Hepatocyte (in vitro differentiated cells): ENCODE measurements at regions not wholly inside any gene's neighbourhood (a gene's known extent, or its start where the extent isn't known, plus 50 kb on each side); places are given as distances from the start of the nearest gene placed in this dataset.

ENCODE experiments used
- DNase-seq: peaks from one replicate; pipeline ENCODE4 v3.0.0-alpha.2; 2016; ENCODE audit warnings: low spot score
- H2AFZ ChIP-seq: fragments of 200-600 bp; sonication (generic); 2 replicates; pipeline ENCODE4 v1.6.0; 2016; ENCODE audit warnings: antibody characterized with exemption, mild to moderate bottlenecking
- H3K27ac ChIP-seq: fragments of 200-600 bp; sonication (generic); 2 replicates; pipeline ENCODE4 v1.5.1; 2016; ENCODE audit warnings: mild to moderate bottlenecking
- H3K27me3 ChIP-seq: fragments of 200-600 bp; sonication (generic); 2 replicates; pipeline ENCODE4 v1.6.1; 2016
- H3K36me3 ChIP-seq: fragments of 200-600 bp; sonication (generic); replicated peaks from 2 replicates; pipeline ENCODE4 v1.5.1; 2016; ENCODE audit warnings: low read depth; ENCODE audit not compliant: insufficient read depth
- H3K4me1 ChIP-seq: fragments of 200-600 bp; sonication (generic); 2 replicates; pipeline ENCODE4 v1.5.1; 2016; ENCODE audit warnings: mild to moderate bottlenecking, moderate library complexity; ENCODE audit not compliant: insufficient read depth
- H3K4me2 ChIP-seq: fragments of 200-600 bp; sonication (generic); 2 replicates; pipeline ENCODE4 v1.6.0; 2016
- H3K4me3 ChIP-seq: fragments of 200-600 bp; sonication (generic); 2 replicates; pipeline ENCODE4 v1.5.1; 2016; ENCODE audit warnings: mild to moderate bottlenecking
- H3K79me2 ChIP-seq: fragments of 200-600 bp; sonication (generic); 2 replicates; pipeline ENCODE4 v1.6.0; 2017; ENCODE audit warnings: mild to moderate bottlenecking
- H3K9me2 ChIP-seq: fragments of 200-600 bp; sonication (generic); replicated peaks from 2 replicates; pipeline ENCODE4 v1.6.0; 2017; ENCODE audit warnings: mild to moderate bottlenecking; ENCODE audit not compliant: insufficient read depth
- H3K9me3 ChIP-seq: fragments of 200-600 bp; sonication (generic); 2 replicates; pipeline ENCODE4 v1.5.1; 2016; ENCODE audit warnings: low read depth, mild to moderate bottlenecking
- H4K20me1 ChIP-seq: fragments of 200-600 bp; sonication (generic); 2 replicates; pipeline ENCODE4 v1.6.0; 2016; ENCODE audit warnings: mild to moderate bottlenecking; ENCODE audit not compliant: insufficient read depth, poor library complexity, severe bottlenecking
- EZH2 ChIP-seq: fragments of 200-600 bp; sonication (generic); IDR thresholded peaks from 2 replicates; pipeline ENCODE4 v1.6.1; 2016; ENCODE audit warnings: antibody characterized with exemption, mild to moderate bottlenecking, borderline replicate concordance
- EZH2phosphoT487 ChIP-seq: fragments of 200-600 bp; sonication (generic); IDR thresholded peaks from one replicate; pipeline ENCODE4 v1.6.1; 2018; ENCODE audit warnings: antibody characterized with exemption, mild to moderate bottlenecking, low read depth, moderate library complexity; ENCODE audit not compliant: unreplicated experiment, severe bottlenecking
- WGBS: methylation state at CpG from one replicate; pipeline ENCODE4 v1.1.6; 2016; ENCODE audit warnings: low lambda C conversion rate; ENCODE audit errors: missing lambda C conversion rate; 5-methylcytosine and 5-hydroxymethylcytosine counted together
- TF ChIP-seq, protein P1 (sequence below): fragments of 200-600 bp; sonication (generic); IDR thresholded peaks from 2 replicates; pipeline ENCODE4 v1.5.1; 2016; ENCODE audit warnings: antibody characterized with exemption, mild to moderate bottlenecking; ENCODE audit not compliant: poor library complexity

DNA sequence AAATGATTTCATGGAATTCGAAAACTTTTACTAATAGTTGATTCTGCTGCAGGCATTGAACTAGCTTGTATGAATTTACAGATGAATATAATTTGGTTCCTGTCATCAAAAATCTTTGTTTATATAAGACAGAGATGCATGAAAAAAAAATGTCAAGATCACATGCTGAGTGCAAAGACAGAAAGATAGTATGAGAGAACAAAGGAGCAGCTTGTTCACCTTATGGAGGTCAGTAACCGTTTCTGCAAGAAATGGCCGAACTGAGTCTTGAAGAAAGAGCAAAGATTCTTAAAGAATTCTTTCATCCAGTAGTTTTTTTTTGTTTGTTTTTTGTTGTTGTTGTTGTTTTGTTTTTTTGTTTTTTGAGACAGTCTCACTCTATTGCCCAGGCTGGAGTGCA, 450.6 kb downstream of the TUSC7 start:
- TF ChIP-seq EZH2phosphoT487, result no peak
- no peak for TF ChIP-seq EZH2
- TF ChIP-seq, protein P1, sequence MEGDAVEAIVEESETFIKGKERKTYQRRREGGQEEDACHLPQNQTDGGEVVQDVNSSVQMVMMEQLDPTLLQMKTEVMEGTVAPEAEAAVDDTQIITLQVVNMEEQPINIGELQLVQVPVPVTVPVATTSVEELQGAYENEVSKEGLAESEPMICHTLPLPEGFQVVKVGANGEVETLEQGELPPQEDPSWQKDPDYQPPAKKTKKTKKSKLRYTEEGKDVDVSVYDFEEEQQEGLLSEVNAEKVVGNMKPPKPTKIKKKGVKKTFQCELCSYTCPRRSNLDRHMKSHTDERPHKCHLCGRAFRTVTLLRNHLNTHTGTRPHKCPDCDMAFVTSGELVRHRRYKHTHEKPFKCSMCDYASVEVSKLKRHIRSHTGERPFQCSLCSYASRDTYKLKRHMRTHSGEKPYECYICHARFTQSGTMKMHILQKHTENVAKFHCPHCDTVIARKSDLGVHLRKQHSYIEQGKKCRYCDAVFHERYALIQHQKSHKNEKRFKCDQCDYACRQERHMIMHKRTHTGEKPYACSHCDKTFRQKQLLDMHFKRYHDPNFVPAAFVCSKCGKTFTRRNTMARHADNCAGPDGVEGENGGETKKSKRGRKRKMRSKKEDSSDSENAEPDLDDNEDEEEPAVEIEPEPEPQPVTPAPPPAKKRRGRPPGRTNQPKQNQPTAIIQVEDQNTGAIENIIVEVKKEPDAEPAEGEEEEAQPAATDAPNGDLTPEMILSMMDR, result no peak
- Histone ChIP-seq H3K9me2 (no peaks in the 10 kb centered on the region), H2AFZ (no peak overlapping the region), H3K9me3 (no peaks in the 10 kb centered on the region), H3K79me2 (no peaks in the 10 kb centered on the region), H3K4me3 (no peak overlapping the region), H4K20me1 (no peaks in the 10 kb centered on the region), H3K27ac (no peak overlapping the region), H3K4me2 (no peak overlapping the region), H3K4me1 (no peaks in the 10 kb centered on the region), H3K27me3 (no peaks in the 10 kb centered on the region), H3K36me3 (no peaks in the 10 kb centered on the region)
- WGBS, result 81% methylated on average over 3 of the region's 3 CpGs
- DNase-seq, result no peak

DNA sequence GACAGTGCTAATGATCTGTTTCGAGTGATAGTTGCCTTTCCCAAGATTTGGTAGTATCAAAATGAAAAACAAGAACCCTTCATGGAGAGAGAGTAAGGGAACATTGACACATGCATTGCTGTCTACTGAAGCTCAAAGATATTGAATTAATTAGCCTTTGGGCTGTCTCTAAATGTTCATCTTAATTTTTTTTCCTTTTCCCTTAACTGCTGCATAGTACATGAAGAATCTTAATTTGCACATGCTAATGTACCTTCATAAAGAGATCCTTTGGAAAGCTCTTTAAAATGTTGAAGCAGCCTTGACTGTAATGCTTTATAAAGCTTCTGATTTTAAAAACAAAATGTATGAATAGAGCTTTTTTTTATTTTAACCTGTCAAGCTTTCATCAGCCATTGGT, 452.2 kb downstream of the TUSC7 start:
- Histone ChIP-seq H3K27ac (no peak overlapping the region), H3K4me2 (no peak overlapping the region), H3K9me3 (no peaks in the 10 kb centered on the region), H3K4me3 (no peak overlapping the region), H2AFZ (no peak overlapping the region), H3K79me2 (no peaks in the 10 kb centered on the region), H3K27me3 (no peaks in the 10 kb centered on the region), H4K20me1 (no peaks in the 10 kb centered on the region), H3K9me2 (no peaks in the 10 kb centered on the region), H3K4me1 (no peaks in the 10 kb centered on the region), H3K36me3 (no peaks in the 10 kb centered on the region)
- TF ChIP-seq, protein P1, result no peak
- TF ChIP-seq EZH2phosphoT487, result no peak
- no peak for TF ChIP-seq EZH2
- 100% methylated on average over 1 of the region's 1 CpG for WGBS
- DNase-seq, result no peak

DNA sequence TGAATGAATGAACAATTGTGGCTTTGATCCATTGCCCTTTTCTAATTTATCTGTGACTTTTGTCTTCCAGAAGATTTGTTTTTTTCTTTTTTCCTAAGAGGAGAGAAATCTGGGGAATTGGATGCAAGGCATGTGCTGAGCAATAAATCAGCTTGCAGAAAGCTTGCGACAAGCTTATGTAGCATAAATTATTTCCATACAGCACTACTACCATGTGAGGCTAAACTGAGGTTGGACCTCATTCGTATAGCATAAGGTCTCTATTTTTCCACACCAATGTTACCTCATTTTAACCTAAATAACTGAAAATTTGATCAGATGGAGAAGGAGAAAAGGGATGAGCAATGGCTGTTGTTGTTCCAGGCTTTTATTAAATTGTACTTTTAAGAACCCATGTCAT, 455.6 kb downstream of the TUSC7 start:
- TF ChIP-seq EZH2 (no peak), EZH2phosphoT487 (no peak)
- TF ChIP-seq, protein P1, result no peak
- no peaks in the 10 kb centered on the region for H3K4me1 ChIP-seq
- H3K9me2 ChIP-seq, result no peaks in the 10 kb centered on the region
- H3K4me2 ChIP-seq, result no peak overlapping the region
- no peaks in the 10 kb centered on the region for H3K79me2 ChIP-seq
- no peak overlapping the region for H3K27ac ChIP-seq
- no peak for DNase-seq
- no peaks in the 10 kb centered on the region for H3K36me3 ChIP-seq
- no peaks in the 10 kb centered on the region for H4K20me1 ChIP-seq
- 95% methylated on average over 2 of the region's 2 CpGs for WGBS
- no peak overlapping the region for H3K4me3 ChIP-seq
- H2AFZ ChIP-seq, result no peak overlapping the region
- H3K27me3 ChIP-seq, result no peaks in the 10 kb centered on the region
- H3K9me3 ChIP-seq, result no peaks in the 10 kb centered on the region

DNA sequence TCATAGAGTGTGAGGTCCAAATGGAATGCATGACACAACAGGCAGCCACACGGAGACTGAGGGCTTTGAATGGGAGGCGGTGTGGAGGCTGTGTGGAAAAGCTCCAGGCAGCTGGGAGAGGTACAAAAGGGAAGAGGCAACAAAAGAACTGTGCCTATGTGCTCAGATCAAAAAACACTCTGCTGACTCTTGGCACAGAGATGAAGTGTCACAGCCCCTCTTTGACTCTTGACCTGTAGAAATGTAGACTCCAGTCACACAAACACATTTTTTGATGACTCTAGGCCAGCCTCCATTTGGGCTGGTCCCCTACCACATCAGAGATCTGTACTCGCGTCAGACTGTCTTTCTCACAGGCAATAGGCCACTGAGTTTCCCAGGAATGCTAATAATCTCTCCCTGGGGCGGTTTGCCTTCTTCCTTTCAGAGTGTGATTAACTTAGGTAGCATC, 456.0 kb downstream of the TUSC7 start:
- no peaks in the 10 kb centered on the region for H3K9me3 ChIP-seq
- TF ChIP-seq, protein P1, result no peak
- TF ChIP-seq EZH2, result no peak
- no peak for TF ChIP-seq EZH2phosphoT487
- H3K4me3 ChIP-seq, result no peak overlapping the region
- H3K79me2 ChIP-seq, result no peaks in the 10 kb centered on the region
- no peak overlapping the region for H3K4me2 ChIP-seq
- H3K4me1 ChIP-seq, result no peaks in the 10 kb centered on the region
- H2AFZ ChIP-seq, result no peak overlapping the region
- H3K9me2 ChIP-seq, result no peaks in the 10 kb centered on the region
- H3K36me3 ChIP-seq, result no peaks in the 10 kb centered on the region
- WGBS, result 68% methylated on average over 5 of the region's 5 CpGs
- H3K27ac ChIP-seq, result no peak overlapping the region
- H4K20me1 ChIP-seq, result no peaks in the 10 kb centered on the region
- H3K27me3 ChIP-seq, result no peaks in the 10 kb centered on the region
- no peak for DNase-seq
